ENCODE measurements at regions not wholly inside any gene's neighbourhood (a gene's known extent, or its start where the extent isn't known, plus 50 kb on each side); places are given as distances from the start of the nearest gene placed in this dataset.
"Not testable (repeated sequence)": the region's sequence is repeated elsewhere in the genome, so short reads cannot be mapped to it uniquely, and the experiment has no call there.

DNA sequence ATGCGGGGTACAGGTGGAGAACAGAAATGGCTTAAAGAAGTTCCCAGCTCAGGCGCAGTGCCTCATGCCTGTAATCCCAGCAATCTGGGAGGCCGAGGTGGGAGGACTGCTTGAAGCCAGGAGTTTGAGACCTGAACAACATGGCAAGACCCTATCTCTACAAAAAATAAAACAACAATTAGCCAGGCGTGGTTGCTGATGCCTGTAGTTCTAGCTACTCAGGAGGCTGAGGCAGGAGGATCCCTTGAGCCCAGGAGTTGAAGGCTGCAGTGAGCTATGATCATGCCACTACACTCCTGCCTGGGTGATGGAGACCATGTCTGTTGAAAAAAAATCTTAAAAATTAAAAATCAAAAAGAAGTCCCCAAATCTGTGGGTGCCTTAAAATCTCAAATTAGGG, 228.3 kb upstream of the WSB1 start:
- no peak for DNase-seq (ENCODE audit: low spot score)

- no peak for DNase-seq (ENCODE audit: low spot score)
Observed at GRCh38 chr17:27066315-27066714, 227.6 kb upstream of the WSB1 start.

GRCh38 chr17:27069842-27070508, 223.9 kb upstream of the WSB1 start:
- DNase-seq (ENCODE audit: low spot score), result no peak

- DNase-seq (ENCODE audit: low spot score), result no peak
Observed at GRCh38 chr17:27070836-27071235, 223.1 kb upstream of the WSB1 start.

DNA sequence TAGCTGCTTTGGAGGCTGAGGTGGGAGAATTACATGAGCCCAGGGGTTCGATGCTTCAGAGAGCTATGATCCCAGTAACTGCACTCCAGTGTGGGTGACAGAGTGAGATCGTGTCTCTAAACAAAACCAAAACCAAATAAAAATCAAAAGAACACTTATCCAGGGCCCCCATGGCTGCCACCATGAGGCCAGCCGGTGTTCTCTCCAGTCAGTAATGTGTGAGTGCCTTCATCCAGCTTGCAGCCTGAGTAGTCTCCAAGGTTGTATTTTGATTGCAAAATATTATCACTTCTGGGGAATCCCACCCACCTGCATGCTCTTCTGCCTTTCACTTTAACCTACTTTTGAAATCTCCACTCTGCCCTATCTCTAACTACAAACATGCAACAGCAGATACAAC, 221.0 kb upstream of the WSB1 start:
- no peak for DNase-seq (ENCODE audit: low spot score)

GRCh38 chr17:27076814-27077213, 217.1 kb upstream of the WSB1 start:
- no peak for DNase-seq (ENCODE audit: low spot score)

GRCh38 chr17:27078296-27078695, 215.6 kb upstream of the WSB1 start:
- DNase-seq (ENCODE audit: low spot score), result no peak

DNA sequence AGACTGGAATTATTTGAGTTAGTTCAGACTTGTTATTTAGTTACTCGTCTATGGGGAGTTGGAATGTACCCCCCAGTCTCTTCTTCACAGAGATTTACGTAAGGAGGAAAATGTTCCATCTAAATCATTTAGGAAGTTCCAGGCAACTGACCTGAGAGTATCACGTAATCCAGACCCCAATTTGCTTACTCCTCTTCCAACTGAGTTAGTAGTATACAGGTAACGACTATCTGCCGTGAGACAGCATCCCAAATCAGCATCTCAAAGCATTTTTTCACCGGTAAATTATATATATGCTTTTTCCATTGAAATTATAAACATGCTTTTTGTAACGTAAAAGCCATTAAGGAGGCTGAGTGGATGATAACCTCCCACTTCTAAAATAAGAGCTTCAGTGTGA, 214.3 kb upstream of the WSB1 start:
- no peak for DNase-seq (ENCODE audit: low spot score)

DNA sequence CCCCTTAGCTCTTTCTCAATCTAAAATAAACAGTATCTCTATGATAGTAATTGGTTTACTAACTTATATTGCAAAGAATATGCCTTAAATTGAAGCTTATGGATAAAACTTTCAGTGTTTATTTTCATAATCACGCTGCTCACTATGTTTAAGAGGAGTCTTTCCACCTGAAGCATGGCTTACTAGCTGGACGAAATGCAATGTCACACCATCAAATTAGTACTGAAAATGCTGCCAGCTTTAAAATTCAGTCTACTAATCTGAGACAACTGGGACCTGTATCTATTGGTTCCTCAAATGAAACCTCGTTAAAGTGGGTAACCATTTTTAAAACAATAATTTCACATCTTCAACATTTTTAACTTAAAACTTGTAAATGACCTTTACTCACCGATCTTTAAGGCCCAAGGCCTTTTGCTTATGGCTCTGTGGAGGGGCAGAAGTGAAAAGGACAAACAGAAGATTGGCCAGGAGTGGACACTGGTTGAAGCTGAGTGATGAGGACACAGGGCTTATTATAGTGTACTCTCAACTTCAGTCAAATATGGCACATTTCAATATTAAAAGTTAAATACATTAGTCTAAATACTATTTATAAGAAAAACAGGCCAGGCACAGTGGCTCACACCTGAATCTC, 212.8 kb upstream of the WSB1 start:
- no peak for DNase-seq (ENCODE audit: low spot score)

DNA sequence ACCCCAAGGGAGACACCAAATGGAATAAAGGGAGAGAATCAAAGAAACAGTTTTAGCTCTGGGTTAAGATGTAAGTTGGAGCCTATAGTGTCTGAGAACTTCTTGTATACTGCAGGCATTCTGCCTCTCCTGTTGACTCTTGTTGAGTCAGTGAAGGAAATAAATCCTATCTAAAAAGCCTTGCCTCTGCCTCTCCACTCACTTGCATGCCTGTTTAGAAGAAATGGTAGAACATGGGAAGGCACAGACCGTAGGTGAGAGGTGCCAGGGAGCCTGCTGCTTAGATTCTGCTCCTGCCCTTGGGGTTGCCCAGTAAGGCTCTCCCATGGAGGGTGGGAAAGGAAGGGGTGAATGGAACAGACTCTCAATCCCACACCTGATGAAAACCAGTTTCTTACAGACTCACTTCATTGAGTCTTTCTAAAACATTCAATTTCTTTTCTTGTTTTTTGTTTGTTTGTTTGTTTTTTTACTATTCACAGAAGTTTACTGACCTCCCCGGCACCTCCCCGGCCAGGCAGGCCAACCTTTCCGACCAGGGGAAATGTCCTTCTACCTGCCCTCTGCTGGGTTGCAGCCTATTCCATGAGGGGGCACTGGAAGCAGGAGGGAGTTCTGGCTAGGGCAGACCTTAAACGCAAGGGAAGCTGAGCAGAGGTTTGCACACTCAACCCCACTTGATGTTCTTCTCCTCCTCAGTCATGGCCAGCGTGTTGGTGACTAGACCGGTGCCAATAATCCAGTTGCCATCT, 211.7 kb upstream of the WSB1 start:
- no peak for DNase-seq (ENCODE audit: low spot score)

DNA sequence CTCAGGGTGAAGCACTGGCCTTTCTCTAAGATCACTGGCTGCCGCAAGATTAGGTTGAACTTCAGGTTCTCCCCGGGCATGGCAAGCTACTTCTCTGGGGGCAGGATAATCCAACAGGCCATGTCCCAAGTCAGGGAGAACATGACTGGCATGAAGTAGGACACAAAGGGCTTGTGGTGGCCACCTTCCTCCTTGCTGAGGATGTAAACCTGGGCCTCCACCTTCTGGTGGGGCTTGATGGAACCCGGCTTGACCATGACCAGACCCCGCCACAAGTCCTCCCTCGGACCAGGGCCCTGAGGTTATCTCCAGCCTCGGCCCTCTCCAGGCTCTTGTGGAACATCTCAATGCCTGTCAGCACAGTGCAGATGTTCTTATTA, 211.1 kb upstream of the WSB1 start:
- DNase-seq (ENCODE audit: low spot score), result no peak

DNA sequence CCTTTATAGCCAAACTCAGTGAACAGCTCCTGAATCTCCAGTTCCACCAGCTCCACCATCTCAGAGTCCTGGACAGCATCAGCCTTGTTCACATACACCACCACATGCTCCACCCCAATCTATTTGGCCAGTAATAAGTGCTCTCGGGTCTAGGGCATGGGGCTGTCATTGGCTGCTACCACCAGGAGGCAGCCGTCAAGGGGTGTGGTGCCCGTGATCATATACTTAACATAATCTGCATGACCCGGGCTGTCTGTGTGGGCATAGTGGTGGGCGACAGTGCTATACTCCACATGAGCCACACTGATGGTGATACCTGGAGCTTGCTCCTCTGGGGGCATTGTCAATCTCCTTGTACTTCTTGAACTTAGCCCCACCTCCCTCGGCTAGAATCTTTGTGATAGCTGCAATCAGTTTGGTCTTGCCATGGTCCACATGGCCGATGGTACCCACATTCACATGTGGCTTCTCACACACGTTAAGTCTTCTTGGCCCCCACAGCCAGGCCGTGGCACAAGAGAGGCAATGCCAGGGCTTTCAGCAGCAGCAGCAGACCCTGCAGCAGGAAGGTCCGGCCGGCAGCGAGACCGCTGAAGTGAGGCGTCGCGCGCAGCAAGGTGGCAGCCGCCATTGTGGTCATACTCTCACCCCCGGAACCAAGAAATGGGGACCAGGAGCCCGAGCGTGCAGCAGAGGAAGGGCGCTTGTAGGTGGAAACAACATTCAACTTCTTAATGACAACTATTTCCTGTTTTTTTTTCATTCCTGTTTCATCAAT, 210.3 kb upstream of the WSB1 start:
- no peak for DNase-seq (ENCODE audit: low spot score)

GRCh38 chr17:27085517-27085916, 208.4 kb upstream of the WSB1 start:
- DNase-seq (ENCODE audit: low spot score), result no peak

- no peak for DNase-seq (ENCODE audit: low spot score)
Observed at GRCh38 chr17:27086526-27086925, 207.4 kb upstream of the WSB1 start.

GRCh38 chr17:27087935-27088766, 205.8 kb upstream of the WSB1 start:
- DNase-seq (ENCODE audit: low spot score), result no peak

GRCh38 chr17:27088767-27089078, 205.2 kb upstream of the WSB1 start:
- DNase-seq (ENCODE audit: low spot score), result no peak

DNA sequence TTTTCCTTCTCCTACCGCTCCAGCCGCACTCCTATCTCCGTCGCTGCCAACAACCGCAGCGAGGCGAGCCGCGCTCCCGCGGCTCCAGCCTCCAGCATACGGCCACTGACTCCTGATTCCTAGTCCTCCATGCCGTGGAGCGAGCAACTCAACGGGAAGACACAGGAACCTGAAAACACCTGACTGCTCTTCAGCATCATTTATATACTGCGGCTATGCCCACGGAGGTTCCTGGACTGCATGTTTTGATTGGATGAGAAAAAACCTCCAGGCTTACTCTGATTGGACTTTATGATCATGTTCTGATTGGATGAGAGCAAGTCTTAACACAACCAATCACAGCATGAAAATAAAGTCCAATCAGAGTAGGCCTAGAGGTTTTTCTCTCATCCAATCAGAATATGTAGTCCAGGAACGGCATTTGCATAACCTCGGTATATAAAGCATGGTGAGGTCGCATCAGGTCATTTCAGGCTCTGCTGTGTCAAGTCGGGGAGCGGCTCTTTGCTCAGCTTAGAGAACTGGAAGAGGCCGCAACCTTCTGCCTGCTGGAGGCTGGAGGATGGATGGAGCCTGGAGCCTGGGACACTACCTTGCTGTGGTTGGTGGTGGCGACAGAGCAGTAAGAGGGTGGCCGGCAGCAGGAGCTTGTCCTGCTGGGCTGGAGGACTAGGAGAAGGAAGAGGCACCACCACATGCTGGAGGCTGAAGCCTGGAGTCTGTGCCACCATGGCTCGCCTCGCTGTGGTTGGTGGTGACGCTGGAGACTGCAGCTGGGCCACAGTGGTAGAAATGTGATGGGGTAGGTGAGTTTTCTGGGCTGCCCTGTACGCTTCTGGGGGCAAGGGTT, 204.6 kb upstream of the WSB1 start:
- not testable (repeated sequence) for DNase-seq (ENCODE audit: low spot score)

DNA sequence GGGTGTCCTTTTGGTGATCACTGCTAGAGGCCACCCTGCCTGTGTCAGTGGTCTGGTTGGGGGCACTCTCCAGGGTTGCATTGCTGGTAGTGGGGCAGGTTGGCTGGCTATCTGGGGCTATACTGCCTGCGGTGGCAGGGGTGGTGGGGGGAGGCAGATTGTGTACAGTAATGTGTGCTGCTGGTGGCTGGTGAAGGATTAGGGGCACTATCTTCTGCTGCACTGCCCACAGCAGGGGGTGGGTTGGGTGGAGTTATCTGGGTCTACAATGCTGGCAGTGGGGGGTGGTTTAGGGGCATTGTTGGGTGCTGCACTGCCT, 204.0 kb upstream of the WSB1 start:
- no peak for DNase-seq (ENCODE audit: low spot score)

GRCh38 chr17:27090450-27091042, 203.4 kb upstream of the WSB1 start:
- DNase-seq (ENCODE audit: low spot score), result not testable (repeated sequence)

DNA sequence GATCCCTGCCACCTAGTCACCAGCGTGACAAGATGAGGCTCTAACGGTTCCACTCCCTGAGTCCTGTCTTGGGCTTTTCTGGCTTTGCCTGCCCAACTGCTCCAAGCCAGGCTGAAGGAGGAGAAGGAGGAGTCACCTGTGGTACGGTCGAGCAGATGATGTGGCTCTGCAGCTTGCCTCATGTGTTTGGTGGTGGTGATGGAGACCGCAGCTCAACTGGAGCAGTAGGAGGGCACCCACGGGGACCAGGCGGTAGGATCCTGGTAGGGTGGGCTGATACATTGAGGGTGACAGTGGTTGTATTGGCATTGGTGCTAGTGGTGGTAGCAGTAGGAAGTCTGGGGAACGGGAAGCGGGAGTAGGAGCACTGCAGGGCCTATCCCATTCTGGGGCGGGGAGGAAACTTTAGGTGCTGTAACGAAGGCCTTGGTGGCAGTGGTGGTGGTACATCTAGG, 202.8 kb upstream of the WSB1 start:
- no peak for DNase-seq (ENCODE audit: low spot score)

DNA sequence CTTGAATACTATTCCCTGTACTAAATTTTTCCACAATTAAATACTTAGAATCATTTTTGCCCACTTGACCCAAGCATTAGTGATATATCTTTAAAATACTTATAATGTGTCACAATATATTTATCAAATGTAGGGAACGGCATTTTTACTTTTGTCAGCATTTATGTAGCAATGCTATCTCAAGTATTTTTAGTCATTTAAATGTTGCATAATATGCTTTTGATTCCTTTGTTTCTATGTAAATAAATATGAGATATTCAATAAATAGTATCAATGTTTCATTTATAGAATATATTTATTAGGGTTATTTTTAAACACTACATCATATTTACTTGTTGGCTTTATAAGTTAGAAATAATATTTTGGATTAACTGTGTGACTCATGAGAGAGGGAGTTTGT, 199.7 kb upstream of the WSB1 start:
- DNase-seq (ENCODE audit: low spot score), result not testable (repeated sequence)

Data from hepatic stellate cell (primary cell).